ENCODE measurements at regions not wholly inside any gene's neighbourhood (a gene's known extent, or its start where the extent isn't known, plus 50 kb on each side); places are given as distances from the start of the nearest gene placed in this dataset.

GRCh38 chr2:65551528-65551927 is 119.1 kb upstream of the SPRED2 start:
- POLR2A ChIA-PET: no interaction called here

More at GRCh38 chr2:65551528-65551927, 119.1 kb upstream of the SPRED2 start:
- peaks cover 11% of the 10 kb centered on the region; the same call in 1 of the 2 replicates for H3K4me1 ChIP-seq (ENCODE audit: insufficient read depth, low read length)
- H3K79me2 ChIP-seq (ENCODE audit: insufficient read depth, low read length): no peaks in the 10 kb centered on the region
- H3K9ac ChIP-seq (ENCODE audit: insufficient read depth, low read depth, low read length): no peak overlapping the region
- H2AFZ ChIP-seq (ENCODE audit: low read length): no peak overlapping the region
- DNase-seq (ENCODE audit: low spot score) (no peak), FAIRE-seq (no peak), ATAC-seq (no peak)
- BruUV-seq (replicated peaks): no TSS peak
- CTCF ChIA-PET (ENCODE audit: low intra/inter-chr PET ratio, low total read pairs): interaction anchor here (1.0 kb wide), 1 partner anchor 286 kb away, joined by 4 read pairs; no protein-coding TSS in a partner anchor
- H3K27ac ChIP-seq (ENCODE audit: extremely low read length, insufficient read depth, low read length): no peak overlapping the region
- WGBS (ENCODE audit: low lambda C conversion rate): 62% methylated on average over 7 of the region's 7 CpGs
- H4K20me1 ChIP-seq (ENCODE audit: insufficient read depth, low read length): no peaks in the 10 kb centered on the region
- H3K4me3 ChIP-seq (replicated peaks in 1 of 3; ENCODE audit: insufficient read depth in 1 of 3, low read depth in 2 of 3, low read length in 3 of 3): no peak overlapping the region
- in situ Hi-C loops (cut with HindIII; ENCODE audit: extremely low pct_ligation_motif_present, low pct_unique_long_range_greater_than_20kb) (loop anchor here (5.0 to 25.0 kb wide), 4 partner anchors 117 to 939 kb away; partner anchors contain the start of genes CEP68 and SPRED2), intact Hi-C loops (cut with micrococcal nuclease; ENCODE audit: unreplicated experiment) (loop anchor here (5.0 kb wide), 1 partner anchor 269 kb away; no protein-coding TSS in a partner anchor)
- H3K9me3 ChIP-seq (ENCODE audit: low read length): no peaks in the 10 kb centered on the region
- no peaks in the 10 kb centered on the region for H3K36me3 ChIP-seq (replicated peaks in 1 of 2; ENCODE audit: control insufficient read depth in 1 of 2, insufficient read depth in 2 of 2, low read length in 2 of 2)
- H3K27me3 ChIP-seq (ENCODE audit: control insufficient read depth in 1 of 2, insufficient read depth in 2 of 2, low read length in 2 of 2): 0 out of 5 replicates have a peak, but pooled peaks cover 0 to 9% of the 10 kb centered on the region in 2 experiments
- TF ChIP-seq, protein P1, sequence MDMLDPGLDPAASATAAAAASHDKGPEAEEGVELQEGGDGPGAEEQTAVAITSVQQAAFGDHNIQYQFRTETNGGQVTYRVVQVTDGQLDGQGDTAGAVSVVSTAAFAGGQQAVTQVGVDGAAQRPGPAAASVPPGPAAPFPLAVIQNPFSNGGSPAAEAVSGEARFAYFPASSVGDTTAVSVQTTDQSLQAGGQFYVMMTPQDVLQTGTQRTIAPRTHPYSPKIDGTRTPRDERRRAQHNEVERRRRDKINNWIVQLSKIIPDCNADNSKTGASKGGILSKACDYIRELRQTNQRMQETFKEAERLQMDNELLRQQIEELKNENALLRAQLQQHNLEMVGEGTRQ (IDR thresholded peaks at IDR 0.05; ENCODE audit: low read depth, low read length): no peak
- TF ChIP-seq, protein P1 (CRISPR knock-in tag; IDR thresholded peaks at IDR 0.05; ENCODE audit: borderline replicate concordance): no peak
- TF ChIP-seq, protein P2, sequence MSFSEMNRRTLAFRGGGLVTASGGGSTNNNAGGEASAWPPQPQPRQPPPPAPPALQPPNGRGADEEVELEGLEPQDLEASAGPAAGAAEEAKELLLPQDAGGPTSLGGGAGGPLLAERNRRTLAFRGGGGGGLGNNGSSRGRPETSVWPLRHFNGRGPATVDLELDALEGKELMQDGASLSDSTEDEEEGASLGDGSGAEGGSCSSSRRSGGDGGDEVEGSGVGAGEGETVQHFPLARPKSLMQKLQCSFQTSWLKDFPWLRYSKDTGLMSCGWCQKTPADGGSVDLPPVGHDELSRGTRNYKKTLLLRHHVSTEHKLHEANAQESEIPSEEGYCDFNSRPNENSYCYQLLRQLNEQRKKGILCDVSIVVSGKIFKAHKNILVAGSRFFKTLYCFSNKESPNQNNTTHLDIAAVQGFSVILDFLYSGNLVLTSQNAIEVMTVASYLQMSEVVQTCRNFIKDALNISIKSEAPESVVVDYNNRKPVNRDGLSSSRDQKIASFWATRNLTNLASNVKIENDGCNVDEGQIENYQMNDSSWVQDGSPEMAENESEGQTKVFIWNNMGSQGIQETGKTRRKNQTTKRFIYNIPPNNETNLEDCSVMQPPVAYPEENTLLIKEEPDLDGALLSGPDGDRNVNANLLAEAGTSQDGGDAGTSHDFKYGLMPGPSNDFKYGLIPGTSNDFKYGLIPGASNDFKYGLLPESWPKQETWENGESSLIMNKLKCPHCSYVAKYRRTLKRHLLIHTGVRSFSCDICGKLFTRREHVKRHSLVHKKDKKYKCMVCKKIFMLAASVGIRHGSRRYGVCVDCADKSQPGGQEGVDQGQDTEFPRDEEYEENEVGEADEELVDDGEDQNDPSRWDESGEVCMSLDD (CRISPR knock-in tag; IDR thresholded peaks at IDR 0.05; ENCODE audit: borderline replicate concordance): no peak
- TF ChIP-seq ZNF644 (CRISPR knock-in tag; IDR thresholded peaks at IDR 0.05; ENCODE audit: low read depth): no peak
- H3K4me2 ChIP-seq (ENCODE audit: low read depth, low read length): no peak overlapping the region
